ENCODE measurements at regions not wholly inside any gene's neighbourhood (a gene's known extent, or its start where the extent isn't known, plus 50 kb on each side); places are given as distances from the start of the nearest gene placed in this dataset.
"Not testable (repeated sequence)": the region's sequence is repeated elsewhere in the genome, so short reads cannot be mapped to it uniquely, and the experiment has no call there.

- no peak for DNase-seq
- no peak for TF ChIP-seq GATA1 (IDR thresholded peaks at IDR 0.05; ENCODE audit: low read depth, low read length)
- TF ChIP-seq POLR2A (IDR thresholded peaks at IDR 0.05; ENCODE audit: low read length), result no peak
Observed at GRCh38 chr5:8517456-8517855, 648.5 kb downstream of the MTRR start.

- TF ChIP-seq GATA1 (IDR thresholded peaks at IDR 0.05; ENCODE audit: low read depth, low read length) (no peak), POLR2A (IDR thresholded peaks at IDR 0.05; ENCODE audit: low read length) (no peak)
- no peak for DNase-seq
Observed at GRCh38 chr5:8520917-8521316, 652.0 kb downstream of the MTRR start.

- no peak for DNase-seq
- no peak for TF ChIP-seq POLR2A (IDR thresholded peaks at IDR 0.05; ENCODE audit: low read length)
- no peak for TF ChIP-seq GATA1 (IDR thresholded peaks at IDR 0.05; ENCODE audit: low read depth, low read length)
Observed at GRCh38 chr5:8521991-8522390, 653.0 kb downstream of the MTRR start.

GRCh38 chr5:8522646-8523045 lies 653.7 kb downstream of the MTRR start:
- TF ChIP-seq GATA1 (IDR thresholded peaks at IDR 0.05; ENCODE audit: low read depth, low read length) (no peak), POLR2A (IDR thresholded peaks at IDR 0.05; ENCODE audit: low read length) (no peak)
- DNase-seq, result no peak

- no peak for DNase-seq
- TF ChIP-seq GATA1 (IDR thresholded peaks at IDR 0.05; ENCODE audit: low read depth, low read length), result no peak
- no peak for TF ChIP-seq POLR2A (IDR thresholded peaks at IDR 0.05; ENCODE audit: low read length)
Observed at GRCh38 chr5:8523501-8523900, 654.6 kb downstream of the MTRR start.

- no peak for DNase-seq
- TF ChIP-seq POLR2A (IDR thresholded peaks at IDR 0.05; ENCODE audit: low read length), result no peak
- no peak for TF ChIP-seq GATA1 (IDR thresholded peaks at IDR 0.05; ENCODE audit: low read depth, low read length)
Observed at GRCh38 chr5:8525819-8526218, 656.9 kb downstream of the MTRR start.

GRCh38 chr5:8528106-8528505 lies 659.2 kb downstream of the MTRR start:
- DNase-seq, result no peak
- TF ChIP-seq POLR2A (IDR thresholded peaks at IDR 0.05; ENCODE audit: low read length) (no peak), GATA1 (IDR thresholded peaks at IDR 0.05; ENCODE audit: low read depth, low read length) (no peak)

GRCh38 chr5:8538821-8539220 lies 669.9 kb downstream of the MTRR start:
- no peak for TF ChIP-seq POLR2A (IDR thresholded peaks at IDR 0.05; ENCODE audit: low read length)
- no peak for TF ChIP-seq GATA1 (IDR thresholded peaks at IDR 0.05; ENCODE audit: low read depth, low read length)
- DNase-seq, result no peak

GRCh38 chr5:8540317-8540716 lies 671.4 kb downstream of the MTRR start:
- DNase-seq, result no peak
- TF ChIP-seq GATA1 (IDR thresholded peaks at IDR 0.05; ENCODE audit: low read depth, low read length) (no peak), POLR2A (IDR thresholded peaks at IDR 0.05; ENCODE audit: low read length) (no peak)

GRCh38 chr5:8550921-8551320 lies 682.0 kb downstream of the MTRR start:
- no peak for DNase-seq
- no peak for TF ChIP-seq GATA1 (IDR thresholded peaks at IDR 0.05; ENCODE audit: low read depth, low read length)
- no peak for TF ChIP-seq POLR2A (IDR thresholded peaks at IDR 0.05; ENCODE audit: low read length)

- DNase-seq, result no peak
- no peak for TF ChIP-seq GATA1 (IDR thresholded peaks at IDR 0.05; ENCODE audit: low read depth, low read length)
- TF ChIP-seq POLR2A (IDR thresholded peaks at IDR 0.05; ENCODE audit: low read length), result no peak
Observed at GRCh38 chr5:8553364-8553763, 684.4 kb downstream of the MTRR start.

- DNase-seq, result no peak
- no peak for TF ChIP-seq POLR2A (IDR thresholded peaks at IDR 0.05; ENCODE audit: low read length)
- no peak for TF ChIP-seq GATA1 (IDR thresholded peaks at IDR 0.05; ENCODE audit: low read depth, low read length)
Observed at GRCh38 chr5:8557728-8558127, 688.8 kb downstream of the MTRR start.

- TF ChIP-seq GATA1 (IDR thresholded peaks at IDR 0.05; ENCODE audit: low read depth, low read length) (no peak), POLR2A (IDR thresholded peaks at IDR 0.05; ENCODE audit: low read length) (no peak)
- DNase-seq, result no peak
Observed at GRCh38 chr5:8560776-8561175, 691.8 kb downstream of the MTRR start.

- no peak for TF ChIP-seq POLR2A (IDR thresholded peaks at IDR 0.05; ENCODE audit: low read length)
- TF ChIP-seq GATA1 (IDR thresholded peaks at IDR 0.05; ENCODE audit: low read depth, low read length), result no peak
Observed at GRCh38 chr5:8561224-8561840, 692.4 kb downstream of the MTRR start.

GRCh38 chr5:8561854-8562253 lies 692.9 kb downstream of the MTRR start:
- DNase-seq, result no peak
- TF ChIP-seq GATA1 (IDR thresholded peaks at IDR 0.05; ENCODE audit: low read depth, low read length) (no peak), POLR2A (IDR thresholded peaks at IDR 0.05; ENCODE audit: low read length) (no peak)

More at GRCh38 chr5:8561224-8561840, 692.4 kb downstream of the MTRR start:
- DNase-seq, result no peak

GRCh38 chr5:8563540-8563939 lies 694.6 kb downstream of the MTRR start:
- not testable (repeated sequence) for DNase-seq
